Brain microvascular endothelial cell (primary cell): ENCODE measurements at regions not wholly inside any gene's neighbourhood (a gene's known extent, or its start where the extent isn't known, plus 50 kb on each side); places are given as distances from the start of the nearest gene placed in this dataset.
"Not testable (repeated sequence)": the region's sequence is repeated elsewhere in the genome, so short reads cannot be mapped to it uniquely, and the experiment has no call there.

ENCODE experiments used
- DNase-seq: peaks from one replicate; pipeline ENCODE4 v3.0.0-alpha.2; 2020
- H3K27ac ChIP-seq: fragments of 250-450 bp; sonication (Bioruptor Pico); 2 replicates; pipeline ENCODE4 v1.5.1; 2020; ENCODE audit warnings: mild to moderate bottlenecking, moderate library complexity
- H3K27me3 ChIP-seq: fragments of 250-450 bp; sonication (Bioruptor Pico); replicated peaks from 2 replicates; pipeline ENCODE4 v1.5.1; 2020; ENCODE audit warnings: mild to moderate bottlenecking
- H3K36me3 ChIP-seq: fragments of 250-450 bp; sonication (Bioruptor Pico); replicated peaks from 2 replicates; pipeline ENCODE4 v1.5.1; 2020; ENCODE audit warnings: mild to moderate bottlenecking
- H3K4me3 ChIP-seq: 2 replicates; pipeline ENCODE4 v1.5.1; 2011; ENCODE audit warnings: low read depth, mild to moderate bottlenecking, control low read depth, low read length, moderate library complexity
- CTCF ChIP-seq: IDR thresholded peaks from 2 replicates; pipeline ENCODE4 v1.5.1; 2011; ENCODE audit warnings: low read depth, mild to moderate bottlenecking, moderate library complexity, low read length, control low read depth, inconsistent platforms; ENCODE audit errors: missing control alignments
- in situ Hi-C: cut with HindIII; loops from 2 replicates; pipeline ENCODE4 v1.10.0; 2017; ENCODE audit warnings: low sequenced_read_pairs, low pct_ligation_motif_present

GRCh38 chr19:28061111-28061510 lies 1151.8 kb downstream of the UQCRFS1 start:
- H3K27me3 ChIP-seq, result no peaks in the 10 kb centered on the region
- H3K27ac ChIP-seq, result no peak overlapping the region
- H3K4me3 ChIP-seq, result no peak overlapping the region
- H3K36me3 ChIP-seq, result no peaks in the 10 kb centered on the region
- no peak for TF ChIP-seq CTCF
- no peak for DNase-seq
- in situ Hi-C loops, result no loop called here

- H3K27ac ChIP-seq, H3K4me3 ChIP-seq, in situ Hi-C loops, H3K27me3 ChIP-seq, H3K36me3 ChIP-seq, DNase-seq: not testable (repeated sequence)
These were observed 1155.9 kb downstream of the UQCRFS1 start for GRCh38 chr19:28057026-28057425.

DNA sequence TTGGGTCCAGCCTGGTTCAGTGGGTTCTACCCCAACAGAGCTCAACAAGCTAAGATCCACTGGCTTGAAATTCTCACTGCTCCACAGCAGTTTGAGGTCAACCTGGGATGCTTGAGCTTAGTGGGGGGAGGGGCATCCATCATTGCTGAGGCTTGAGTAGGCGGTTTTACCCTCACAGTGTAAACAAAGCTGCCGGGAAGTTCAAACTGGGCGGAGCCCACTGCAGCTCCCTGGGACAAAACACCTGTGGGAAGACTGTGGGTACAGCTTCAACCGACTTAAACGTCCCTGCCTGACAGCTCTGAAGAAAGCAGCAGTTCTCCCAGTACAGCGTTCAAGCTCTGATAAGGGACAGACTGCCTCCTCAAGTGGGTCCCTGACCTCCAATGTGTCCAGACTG lies 1161.9 kb downstream of the UQCRFS1 start:
- Histone ChIP-seq H3K27ac (no peak overlapping the region), H3K4me3 (no peak overlapping the region), H3K36me3 (no peaks in the 10 kb centered on the region), H3K27me3 (no peaks in the 10 kb centered on the region)
- TF ChIP-seq CTCF, result no peak
- no peak for DNase-seq
- in situ Hi-C loops, result no loop called here

GRCh38 chr19:28049875-28050274 lies 1163.1 kb downstream of the UQCRFS1 start:
- no peak overlapping the region for H3K27ac ChIP-seq
- no peak overlapping the region for H3K4me3 ChIP-seq
- H3K36me3 ChIP-seq, result no peaks in the 10 kb centered on the region
- H3K27me3 ChIP-seq, result no peaks in the 10 kb centered on the region
- DNase-seq, result no peak
- in situ Hi-C loops, result no loop called here
- no peak for TF ChIP-seq CTCF

DNA sequence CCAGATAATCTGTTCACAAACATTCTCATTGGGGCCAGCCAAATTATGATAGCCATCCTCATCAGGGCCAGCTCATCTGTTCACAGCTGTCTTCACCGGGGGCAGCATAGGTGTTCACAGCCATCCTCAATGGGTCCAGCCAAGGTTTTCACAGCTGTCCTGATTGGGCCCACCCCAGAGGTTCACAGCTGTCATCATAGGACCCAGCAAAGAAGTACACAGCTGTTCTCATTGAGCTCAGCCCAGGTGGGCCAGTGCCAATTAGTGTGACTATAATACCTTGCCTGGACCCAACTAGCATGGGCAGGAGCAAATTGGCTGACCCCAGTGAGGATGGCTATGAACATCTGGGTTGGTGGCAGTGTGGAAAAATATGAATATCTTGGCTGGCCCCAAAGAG lies 1166.0 kb downstream of the UQCRFS1 start:
- TF ChIP-seq CTCF, result no peak
- Histone ChIP-seq H3K4me3 (no peak overlapping the region), H3K27me3 (no peaks in the 10 kb centered on the region), H3K27ac (no peak overlapping the region), H3K36me3 (no peaks in the 10 kb centered on the region)
- no peak for DNase-seq
- in situ Hi-C loops, result no loop called here

DNA sequence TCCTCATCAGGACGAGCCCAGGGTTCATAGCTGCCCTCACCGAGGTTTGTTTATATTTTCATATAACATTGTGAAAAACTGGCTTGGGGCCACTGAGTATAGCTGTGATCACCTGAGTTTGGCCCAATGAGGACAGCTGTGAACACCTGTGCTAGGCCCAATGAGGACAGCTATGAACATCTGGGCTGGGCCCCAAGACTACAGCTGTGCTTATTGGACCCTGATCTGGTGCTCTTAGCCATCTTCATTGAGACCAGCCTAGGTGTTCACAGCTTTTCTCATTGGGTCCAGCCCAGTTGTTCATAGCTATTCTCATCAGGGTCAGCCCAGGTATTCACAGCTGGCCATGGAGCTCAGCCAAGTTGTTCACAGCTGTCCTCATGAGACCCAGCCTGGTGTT lies 1167.3 kb downstream of the UQCRFS1 start:
- DNase-seq, result no peak
- H3K4me3 ChIP-seq, result no peak overlapping the region
- TF ChIP-seq CTCF, result no peak
- H3K27me3 ChIP-seq, result no peaks in the 10 kb centered on the region
- in situ Hi-C loops, result no loop called here
- H3K27ac ChIP-seq, result no peak overlapping the region
- H3K36me3 ChIP-seq, result no peaks in the 10 kb centered on the region
